ENCODE measurements at regions not wholly inside any gene's neighbourhood (a gene's known extent, or its start where the extent isn't known, plus 50 kb on each side); places are given as distances from the start of the nearest gene placed in this dataset.

GRCh38 chr18:27715751-27716150 lies 461.2 kb downstream of the CDH2 start:
- no peak for DNase-seq (ENCODE audit: low spot score)
- in situ Hi-C loops (cut with MboI; ENCODE audit: low pct_unique_long_range_greater_than_20kb, low sequenced_read_pairs, unreplicated experiment): no loop called here
- no peak for TF ChIP-seq CTCF (IDR thresholded peaks at IDR 0.05; ENCODE audit: extremely low read depth, insufficient read depth, missing control alignments)

- no peak for TF ChIP-seq CTCF (IDR thresholded peaks at IDR 0.05; ENCODE audit: extremely low read depth, insufficient read depth, missing control alignments)
- in situ Hi-C loops (cut with MboI; ENCODE audit: low pct_unique_long_range_greater_than_20kb, low sequenced_read_pairs, unreplicated experiment): no loop called here
- no peak for DNase-seq (ENCODE audit: low spot score)
Observed at GRCh38 chr18:27713738-27714095, 463.2 kb downstream of the CDH2 start.

GRCh38 chr18:27713037-27713737 lies 463.7 kb downstream of the CDH2 start:
- in situ Hi-C loops (cut with MboI; ENCODE audit: low pct_unique_long_range_greater_than_20kb, low sequenced_read_pairs, unreplicated experiment): no loop called here
- TF ChIP-seq CTCF (IDR thresholded peaks at IDR 0.05; ENCODE audit: extremely low read depth, insufficient read depth, missing control alignments): no peak
- no peak for DNase-seq (ENCODE audit: low spot score)

- in situ Hi-C loops (cut with MboI; ENCODE audit: low pct_unique_long_range_greater_than_20kb, low sequenced_read_pairs, unreplicated experiment): no loop called here
- TF ChIP-seq CTCF (IDR thresholded peaks at IDR 0.05; ENCODE audit: extremely low read depth, insufficient read depth, missing control alignments): no peak
- DNase-seq (ENCODE audit: low spot score): no peak
Observed at GRCh38 chr18:27712066-27712465, 464.9 kb downstream of the CDH2 start.

GRCh38 chr18:27711382-27711781 lies 465.5 kb downstream of the CDH2 start:
- in situ Hi-C loops (cut with MboI; ENCODE audit: low pct_unique_long_range_greater_than_20kb, low sequenced_read_pairs, unreplicated experiment): no loop called here
- DNase-seq (ENCODE audit: low spot score): no peak
- no peak for TF ChIP-seq CTCF (IDR thresholded peaks at IDR 0.05; ENCODE audit: extremely low read depth, insufficient read depth, missing control alignments)

- in situ Hi-C loops (cut with MboI; ENCODE audit: low pct_unique_long_range_greater_than_20kb, low sequenced_read_pairs, unreplicated experiment): no loop called here
- DNase-seq (ENCODE audit: low spot score): no peak
- TF ChIP-seq CTCF (IDR thresholded peaks at IDR 0.05; ENCODE audit: extremely low read depth, insufficient read depth, missing control alignments): no peak
Observed at GRCh38 chr18:27709344-27709743, 467.6 kb downstream of the CDH2 start.
